Astrocyte (in vitro differentiated cells and primary cell): ENCODE measurements at regions not wholly inside any gene's neighbourhood (a gene's known extent, or its start where the extent isn't known, plus 50 kb on each side); places are given as distances from the start of the nearest gene placed in this dataset.

Source experiments
- DNase-seq: peaks from one replicate; pipeline ENCODE4 v3.0.0-alpha.2; 2010; ENCODE audit warnings: low read depth
- FAIRE-seq: peaks from 2 replicates; lab custom pipeline; 2011; peaks lifted over from hg19 to GRCh38; lab: Jason Lieb, UNC
- H2AFZ ChIP-seq: 2 replicates; pipeline ENCODE4 v1.6.0; 2012; ENCODE audit warnings: low read depth, low read length, inconsistent platforms
- H3K27ac ChIP-seq: 2 replicates; pipeline ENCODE4 v1.5.1; 2011; ENCODE audit warnings: low read depth, low read length, inconsistent platforms
- H3K27me3 ChIP-seq: 2 replicates; pipeline ENCODE4 v1.6.0; 2011; ENCODE audit warnings: low read length, inconsistent platforms; ENCODE audit not compliant: insufficient read depth
- H3K36me3 ChIP-seq: 2 replicates; pipeline ENCODE4 v1.5.1; 2011; ENCODE audit warnings: low read length, inconsistent platforms; ENCODE audit not compliant: insufficient read depth
- H3K4me1 ChIP-seq: 2 replicates; pipeline ENCODE4 v1.5.1; 2011; ENCODE audit warnings: low read length, inconsistent platforms; ENCODE audit not compliant: insufficient read depth
- H3K4me2 ChIP-seq: 2 replicates; pipeline ENCODE4 v1.6.0; 2012; ENCODE audit warnings: low read length, inconsistent platforms
- H3K4me3 ChIP-seq: 2 replicates; pipeline ENCODE4 v1.5.1; 2011; ENCODE audit warnings: low read depth, mild to moderate bottlenecking, low read length, inconsistent platforms; ENCODE audit not compliant: insufficient read depth
- H3K79me2 ChIP-seq: 2 replicates; pipeline ENCODE4 v1.6.0; 2012; ENCODE audit warnings: mild to moderate bottlenecking, low read length, inconsistent platforms; ENCODE audit not compliant: insufficient read depth
- H3K9ac ChIP-seq: 2 replicates; pipeline ENCODE4 v1.6.0; 2012; ENCODE audit warnings: mild to moderate bottlenecking, low read length, inconsistent platforms
- H3K9me3 ChIP-seq: 2 replicates; pipeline ENCODE4 v1.5.1; 2012; ENCODE audit warnings: low read depth, mild to moderate bottlenecking, low read length, inconsistent platforms; ENCODE audit not compliant: insufficient read depth
- H4K20me1 ChIP-seq: 2 replicates; pipeline ENCODE4 v1.6.0; 2012; ENCODE audit warnings: low read length, inconsistent platforms; ENCODE audit not compliant: insufficient read depth
- H3K27ac Mint-ChIP-seq: one replicate; pipeline ENCODE4 v1.8.0; 2021; ENCODE audit warnings: mild to moderate bottlenecking, mixed read lengths; ENCODE audit not compliant: unreplicated experiment
- H3K27me3 Mint-ChIP-seq: one replicate; pipeline ENCODE4 v1.8.0; 2021; ENCODE audit warnings: low read depth, mixed read lengths; ENCODE audit not compliant: unreplicated experiment
- H3K36me3 Mint-ChIP-seq: one replicate; pipeline ENCODE4 v1.8.0; 2021; ENCODE audit warnings: low read depth, mixed read lengths; ENCODE audit not compliant: unreplicated experiment
- H3K4me1 Mint-ChIP-seq: one replicate; pipeline ENCODE4 v1.8.0; 2021; ENCODE audit warnings: low read depth, mixed read lengths; ENCODE audit not compliant: unreplicated experiment
- H3K4me3 Mint-ChIP-seq: one replicate; pipeline ENCODE4 v1.8.0; 2021; ENCODE audit warnings: mild to moderate bottlenecking, moderate library complexity, mixed read lengths; ENCODE audit not compliant: unreplicated experiment
- H3K9me3 Mint-ChIP-seq: one replicate; pipeline ENCODE4 v1.8.0; 2021; ENCODE audit warnings: mild to moderate bottlenecking, mixed read lengths; ENCODE audit not compliant: unreplicated experiment
- CTCF ChIP-seq: IDR thresholded peaks from 2 replicates; pipeline ENCODE4 v1.5.1; 2011; ENCODE audit warnings: low read depth, mild to moderate bottlenecking, inconsistent platforms, low read length, moderate library complexity; ENCODE audit not compliant: insufficient read depth
- EZH2 ChIP-seq: IDR thresholded peaks from 2 replicates; pipeline ENCODE4 v1.6.1; 2012; ENCODE audit warnings: mild to moderate bottlenecking, low read length, inconsistent platforms; ENCODE audit not compliant: insufficient read depth

GRCh38 chr4:154961263-154961662 lies 180.2 kb downstream of the RBM46 start:
- FAIRE-seq, result no peak

GRCh38 chr4:154973244-154974035 lies 192.4 kb downstream of the RBM46 start:
- Histone ChIP-seq H3K36me3 (no peaks in the 10 kb centered on the region), H2AFZ (no peak overlapping the region), H3K4me1 (no peaks in the 10 kb centered on the region), H3K9ac (no peak overlapping the region), H3K4me3 (no peak overlapping the region), H4K20me1 (no peaks in the 10 kb centered on the region), H3K27ac (no peak overlapping the region), H3K4me2 (no peak overlapping the region), H3K27me3 (no peaks in the 10 kb centered on the region), H3K79me2 (no peaks in the 10 kb centered on the region), H3K9me3 (no peaks in the 10 kb centered on the region)
- H3K36me3 Mint-ChIP-seq, result no peaks in the 10 kb centered on the region
- no peak overlapping the region for H3K27ac Mint-ChIP-seq
- H3K9me3 Mint-ChIP-seq, result no peaks in the 10 kb centered on the region
- H3K4me1 Mint-ChIP-seq, result no peaks in the 10 kb centered on the region
- no peak overlapping the region for H3K4me3 Mint-ChIP-seq
- H3K27me3 Mint-ChIP-seq, result no peaks in the 10 kb centered on the region
- DNase-seq, result no peak
- no peak for FAIRE-seq
- TF ChIP-seq CTCF, result no peak
- no peak for TF ChIP-seq EZH2

More at GRCh38 chr4:154961263-154961662, 180.2 kb downstream of the RBM46 start:
- DNase-seq, result no peak
- H3K79me2 ChIP-seq, result no peaks in the 10 kb centered on the region
- H3K27ac ChIP-seq, result no peak overlapping the region
- Mint-ChIP-seq H3K4me1 (no peaks in the 10 kb centered on the region), H3K27me3 (no peaks in the 10 kb centered on the region), H3K27ac (no peak overlapping the region), H3K36me3 (no peaks in the 10 kb centered on the region), H3K4me3 (no peak overlapping the region), H3K9me3 (peaks cover 2% of the 10 kb centered on the region)
- H3K4me1 ChIP-seq, result no peaks in the 10 kb centered on the region
- H3K27me3 ChIP-seq, result no peaks in the 10 kb centered on the region
- no peak overlapping the region for H3K9ac ChIP-seq
- no peaks in the 10 kb centered on the region for H3K9me3 ChIP-seq
- no peaks in the 10 kb centered on the region for H4K20me1 ChIP-seq
- TF ChIP-seq CTCF, result no peak
- TF ChIP-seq EZH2, result no peak
- H2AFZ ChIP-seq, result no peak overlapping the region
- H3K36me3 ChIP-seq, result no peaks in the 10 kb centered on the region
- H3K4me2 ChIP-seq, result no peak overlapping the region
- no peak overlapping the region for H3K4me3 ChIP-seq

GRCh38 chr4:154977228-154977627 lies 196.2 kb downstream of the RBM46 start:
- H2AFZ ChIP-seq, result no peak overlapping the region
- no peaks in the 10 kb centered on the region for H3K4me1 Mint-ChIP-seq
- no peaks in the 10 kb centered on the region for H3K36me3 Mint-ChIP-seq
- H3K4me1 ChIP-seq, result no peaks in the 10 kb centered on the region
- H3K9me3 Mint-ChIP-seq, result no peaks in the 10 kb centered on the region
- no peak overlapping the region for H3K4me3 Mint-ChIP-seq
- no peak overlapping the region for H3K4me2 ChIP-seq
- no peaks in the 10 kb centered on the region for H4K20me1 ChIP-seq
- H3K27me3 ChIP-seq, result no peaks in the 10 kb centered on the region
- no peak overlapping the region for H3K9ac ChIP-seq
- FAIRE-seq (no peak), DNase-seq (no peak)
- H3K27me3 Mint-ChIP-seq, result no peaks in the 10 kb centered on the region
- no peak overlapping the region for H3K27ac Mint-ChIP-seq
- no peaks in the 10 kb centered on the region for H3K36me3 ChIP-seq
- no peak overlapping the region for H3K27ac ChIP-seq
- TF ChIP-seq CTCF, result no peak
- no peaks in the 10 kb centered on the region for H3K9me3 ChIP-seq
- H3K4me3 ChIP-seq, result no peak overlapping the region
- H3K79me2 ChIP-seq, result no peaks in the 10 kb centered on the region
